ENCODE measurements at regions not wholly inside any gene's neighbourhood (a gene's known extent, or its start where the extent isn't known, plus 50 kb on each side); places are given as distances from the start of the nearest gene placed in this dataset.

DNA sequence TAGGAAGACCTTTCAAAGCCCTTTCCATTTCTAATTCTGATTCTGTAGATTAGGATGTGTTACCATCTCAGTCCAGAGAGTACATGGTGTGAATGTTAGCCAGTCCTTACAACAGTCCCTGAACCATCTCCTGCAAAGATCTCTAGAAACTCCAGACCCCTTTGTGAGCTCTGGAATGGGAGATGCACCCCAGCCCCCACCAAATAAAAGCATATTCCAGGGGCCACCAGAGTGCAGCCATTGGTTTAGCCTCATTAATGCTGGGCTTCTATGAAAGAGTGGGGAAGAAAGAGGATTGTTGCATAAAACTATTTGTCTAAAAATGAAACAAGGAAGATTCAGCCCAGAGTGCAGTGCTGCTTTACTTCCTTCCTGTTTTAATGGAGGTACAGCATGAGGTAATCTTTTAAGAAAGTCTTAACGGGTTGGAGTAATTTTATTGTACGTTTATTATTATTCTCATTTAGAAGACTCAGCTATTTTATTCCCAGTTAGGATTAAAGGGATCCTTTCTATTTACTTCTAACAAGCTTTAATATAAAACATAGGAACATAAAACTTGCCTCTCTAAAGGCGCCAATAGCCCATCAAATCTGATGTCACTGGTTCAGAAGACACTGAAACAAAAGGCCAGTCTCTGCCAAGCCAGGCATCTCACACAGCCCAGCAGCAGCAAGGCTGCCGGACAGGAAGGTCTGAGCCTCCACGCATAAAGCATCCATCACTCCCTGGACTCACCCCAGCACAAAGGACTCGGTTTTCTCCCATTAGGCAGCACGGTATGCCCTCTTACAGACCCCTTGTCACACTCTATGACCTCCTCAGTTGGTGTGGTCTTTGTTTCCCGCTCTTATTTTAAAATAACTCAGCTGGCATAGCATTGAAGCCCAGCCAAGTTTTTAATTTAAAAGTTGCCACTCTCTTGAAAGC lies 203.9 kb upstream of the BLID start:
- DNase-seq (ENCODE audit: low read depth) = no peak

DNA sequence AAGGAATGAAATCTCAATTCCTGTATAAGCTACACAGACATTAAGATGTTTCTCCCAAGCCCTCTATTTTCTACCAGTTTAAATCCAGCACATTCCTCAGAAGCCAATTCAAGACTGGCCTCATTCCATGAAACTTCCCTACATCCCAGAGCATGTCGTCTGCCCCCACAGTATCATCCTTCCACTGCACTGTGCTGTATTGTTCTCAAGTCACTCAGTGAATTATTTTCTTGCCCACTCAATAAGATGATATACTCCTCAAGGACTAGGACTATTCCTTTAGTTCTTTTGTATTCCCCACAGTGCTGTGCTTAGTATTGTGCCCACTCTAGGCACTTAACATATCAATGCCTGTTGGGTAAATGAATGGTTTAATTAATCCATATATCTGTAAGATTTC lies 203.1 kb upstream of the BLID start:
- no peak for DNase-seq (ENCODE audit: low read depth)

DNA sequence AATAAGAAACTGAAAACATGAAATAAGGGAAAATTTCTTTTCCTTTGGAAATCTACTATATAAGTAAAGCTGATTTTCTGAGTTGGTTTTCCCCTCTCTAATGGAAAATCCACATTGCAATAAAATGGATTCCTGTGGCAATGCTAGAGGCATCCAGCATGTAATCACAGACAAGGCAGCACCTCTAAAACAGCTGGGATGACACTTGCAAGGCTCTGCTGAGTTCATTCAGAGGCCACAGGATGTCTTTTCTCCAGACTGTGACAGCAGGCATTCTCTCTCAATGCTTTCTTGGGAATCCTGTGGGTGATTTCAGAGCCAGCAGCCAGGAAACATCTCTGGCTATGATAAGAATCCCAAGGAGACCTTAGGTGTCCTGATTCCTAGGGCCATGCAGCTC lies 201.3 kb upstream of the BLID start:
- peak; percentile 50 for DNase-seq (ENCODE audit: low read depth)

DNA sequence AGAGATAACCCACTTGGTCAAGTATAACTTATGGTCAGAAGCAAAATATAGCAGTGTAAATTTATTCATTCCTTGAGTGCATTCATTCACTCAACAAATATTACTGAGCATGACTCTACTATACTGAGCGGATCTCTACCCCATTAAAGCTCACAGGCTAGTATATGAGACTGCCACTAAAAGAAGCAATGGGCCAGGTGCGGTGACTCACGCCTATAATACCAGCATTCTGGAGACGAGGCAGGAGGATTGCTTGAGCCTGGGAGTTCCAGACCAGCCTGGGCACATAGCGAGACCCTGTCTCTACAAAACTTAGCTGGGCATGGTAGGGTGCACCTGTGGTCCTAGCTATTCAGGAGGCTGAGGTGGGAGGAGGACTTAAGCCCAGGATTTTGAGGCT lies 197.6 kb upstream of the BLID start:
- no peak for DNase-seq (ENCODE audit: low read depth)

DNA sequence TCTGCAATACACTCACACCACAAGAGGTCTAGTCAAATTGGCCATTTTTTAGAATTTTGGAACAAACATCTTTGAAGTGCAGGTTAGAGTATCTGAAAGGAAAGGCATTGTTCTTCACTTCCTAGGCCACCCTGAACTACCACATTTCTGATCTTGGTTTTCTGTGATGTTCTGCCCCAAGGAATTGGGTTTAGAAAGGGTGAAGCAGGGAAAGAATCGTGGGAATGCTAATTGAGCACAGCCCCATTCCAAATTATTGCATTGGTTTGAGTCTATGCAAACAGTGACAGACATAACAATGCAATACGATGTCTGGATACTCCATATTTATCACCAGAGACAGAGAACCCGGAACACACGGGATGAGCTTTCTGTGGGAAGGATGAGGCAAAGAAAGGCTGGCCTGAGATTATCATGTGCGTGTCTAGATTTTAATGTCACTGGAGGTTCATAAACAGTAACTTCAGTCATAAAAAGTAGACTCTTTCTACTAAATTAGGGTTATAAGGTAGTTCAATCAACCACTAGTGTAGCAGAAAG lies 195.3 kb upstream of the BLID start:
- no peak for DNase-seq (ENCODE audit: low read depth)

DNA sequence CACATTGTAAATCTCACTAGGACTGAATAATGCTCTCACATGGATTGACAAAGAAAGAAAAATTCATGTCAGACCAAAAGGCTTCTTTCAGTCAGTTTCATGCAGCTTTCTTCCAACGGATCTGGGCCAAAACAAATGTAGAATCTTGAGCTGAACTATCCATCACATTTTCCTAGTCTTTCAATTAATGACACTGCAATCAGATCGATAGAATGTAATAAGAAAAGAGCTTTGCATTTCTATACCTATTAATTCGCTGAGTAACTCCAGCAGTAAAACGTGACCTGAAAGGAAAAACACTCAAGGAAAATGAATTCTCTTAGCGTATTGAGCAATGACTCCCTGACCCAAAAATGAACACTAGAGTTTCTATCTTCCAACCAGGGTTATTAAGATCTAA lies 194.8 kb upstream of the BLID start:
- DNase-seq (ENCODE audit: low read depth) = no peak

DNA sequence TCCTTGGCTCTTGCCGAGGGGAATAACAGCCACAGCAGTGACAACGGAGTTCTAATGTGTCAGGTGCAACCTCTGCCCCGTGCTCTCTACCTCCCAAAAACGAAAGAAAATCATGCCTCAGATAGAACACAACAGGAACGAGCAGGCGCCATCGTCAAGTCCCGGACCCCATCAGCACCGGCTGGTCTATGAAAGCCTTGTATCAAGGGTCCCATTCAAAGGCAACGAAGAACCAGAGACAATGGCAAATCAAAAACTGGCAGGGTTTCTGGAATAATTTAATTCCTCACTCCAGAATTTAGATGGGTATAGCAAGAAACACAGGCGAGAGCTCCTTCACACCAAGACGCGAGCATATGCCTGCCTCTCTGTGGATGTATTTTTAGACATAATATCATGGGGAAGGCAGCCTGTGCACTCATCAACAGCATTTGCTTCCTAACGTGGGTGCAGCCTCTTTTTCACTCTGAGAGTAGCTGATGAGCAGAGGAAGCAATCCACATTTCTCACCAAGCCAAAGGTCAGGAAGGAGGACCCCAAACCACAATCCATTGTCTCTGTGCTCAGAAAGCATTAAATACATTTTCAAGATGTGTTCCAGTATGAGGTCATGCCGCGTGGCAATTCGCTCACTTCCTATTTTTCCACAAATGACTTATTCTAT lies 193.4 kb upstream of the BLID start:
- DNase-seq (ENCODE audit: low read depth) = no peak

DNA sequence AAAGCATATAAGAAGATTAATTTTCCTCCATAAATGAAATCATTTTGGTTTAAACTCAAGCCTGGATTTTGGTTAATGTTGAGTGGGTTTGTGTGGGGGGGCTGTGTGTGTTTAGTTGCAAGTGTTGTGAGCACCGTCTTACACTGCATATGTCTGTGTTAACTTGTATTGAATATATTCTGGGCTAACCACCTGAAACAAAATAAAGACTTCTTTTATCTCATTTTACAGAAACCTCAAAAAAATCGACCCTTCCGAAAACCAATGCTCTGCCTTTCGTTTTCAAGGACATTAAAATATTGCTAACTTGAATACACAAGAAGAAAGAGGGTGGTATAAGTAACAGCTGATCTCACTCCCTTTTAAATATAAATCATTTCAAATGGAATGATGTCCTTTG lies 192.2 kb upstream of the BLID start:
- no peak for DNase-seq (ENCODE audit: low read depth)

DNA sequence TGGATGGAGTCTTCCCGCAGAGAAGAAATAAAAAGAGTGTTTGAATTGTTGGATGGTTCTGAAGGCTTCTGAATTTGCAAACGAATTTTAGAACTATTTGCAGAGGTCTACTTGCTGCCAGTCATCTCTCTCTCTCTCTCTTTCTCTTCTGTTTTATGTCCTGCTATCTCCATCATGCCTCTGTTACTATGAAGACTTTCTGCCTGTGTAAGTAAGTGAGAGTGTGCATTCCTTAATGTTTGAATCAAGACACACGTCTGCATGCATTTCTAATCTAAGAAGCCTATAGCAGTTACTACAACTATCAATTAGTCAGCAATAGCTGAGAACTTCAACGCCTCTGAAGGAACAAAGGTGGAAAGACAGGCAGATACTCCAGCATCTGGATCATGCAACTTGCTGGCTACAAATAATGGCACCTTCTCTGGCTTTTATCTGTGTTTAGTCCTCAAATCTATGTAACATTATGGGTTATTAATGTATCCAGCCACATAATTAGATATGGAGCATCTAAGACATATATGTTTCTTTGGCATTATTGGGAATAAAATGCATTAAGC lies 191.5 kb upstream of the BLID start:
- no peak for DNase-seq (ENCODE audit: low read depth)

DNA sequence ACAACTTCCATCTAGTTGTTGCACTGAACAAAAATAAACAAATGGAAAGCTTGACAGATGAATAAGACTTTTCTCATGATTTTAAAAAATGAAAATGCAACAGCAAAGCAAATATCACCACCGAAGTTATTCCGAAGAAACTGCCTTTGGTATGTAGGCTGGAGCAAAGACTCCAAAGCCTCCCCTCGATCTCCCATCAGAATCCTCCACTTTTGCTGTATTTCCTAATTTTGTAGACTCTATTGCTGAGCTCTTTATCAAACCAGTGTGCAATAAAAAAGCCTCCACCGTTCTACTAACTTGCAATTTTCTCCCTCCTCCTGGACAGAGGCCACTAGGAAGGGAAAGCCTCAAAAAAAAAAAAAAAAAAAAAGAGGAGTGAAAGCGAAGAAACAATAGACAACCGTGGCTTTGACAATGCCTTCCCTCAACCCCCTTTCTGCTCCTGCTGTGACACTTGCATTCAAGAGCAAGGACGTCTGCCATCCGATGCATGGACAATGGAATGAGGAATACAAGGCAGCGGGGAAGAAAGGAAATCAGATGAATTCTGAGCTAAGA lies 190.9 kb upstream of the BLID start:
- DNase-seq (ENCODE audit: low read depth) = no peak

DNA sequence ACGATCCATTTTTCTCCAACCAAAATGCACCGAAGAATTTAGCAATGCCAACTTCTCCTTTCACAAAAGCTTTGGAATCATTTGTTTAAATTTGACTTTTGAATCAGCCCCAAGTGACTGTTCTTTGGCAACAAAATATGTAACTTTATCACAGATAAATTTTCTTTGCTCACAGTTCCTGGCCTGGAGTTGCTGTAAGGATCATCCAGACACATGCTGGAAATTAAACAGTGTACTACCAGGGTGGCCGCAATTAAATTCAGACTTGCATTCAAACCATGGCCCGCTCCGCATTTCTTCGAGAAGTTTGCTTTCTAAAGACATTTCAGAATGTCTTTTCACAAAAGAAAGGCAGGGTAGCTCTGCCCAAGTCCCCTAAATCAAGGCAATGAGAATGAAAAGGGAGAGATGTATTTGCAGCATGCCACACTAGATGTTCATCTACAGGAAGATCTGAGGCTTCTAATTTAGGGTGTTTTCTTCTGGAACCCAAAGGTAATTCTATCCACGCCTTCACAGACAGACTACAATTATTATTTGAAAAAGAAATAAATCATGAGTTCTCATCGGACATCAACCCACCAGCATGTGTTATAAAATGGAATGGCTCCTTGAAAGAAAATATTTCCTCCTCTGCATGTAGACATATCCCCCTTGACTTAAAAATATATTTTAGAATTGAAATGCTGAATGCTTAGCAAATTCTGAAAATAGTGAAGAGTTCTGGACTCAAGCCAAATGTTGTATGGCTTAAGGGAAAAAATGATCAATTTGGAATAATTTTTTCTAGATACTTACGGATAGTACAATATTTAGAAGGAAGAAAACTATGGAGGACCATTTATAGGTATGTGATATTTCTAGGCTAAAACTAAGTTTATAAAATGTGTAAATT lies 189.7 kb upstream of the BLID start:
- no peak for DNase-seq (ENCODE audit: low read depth)

DNA sequence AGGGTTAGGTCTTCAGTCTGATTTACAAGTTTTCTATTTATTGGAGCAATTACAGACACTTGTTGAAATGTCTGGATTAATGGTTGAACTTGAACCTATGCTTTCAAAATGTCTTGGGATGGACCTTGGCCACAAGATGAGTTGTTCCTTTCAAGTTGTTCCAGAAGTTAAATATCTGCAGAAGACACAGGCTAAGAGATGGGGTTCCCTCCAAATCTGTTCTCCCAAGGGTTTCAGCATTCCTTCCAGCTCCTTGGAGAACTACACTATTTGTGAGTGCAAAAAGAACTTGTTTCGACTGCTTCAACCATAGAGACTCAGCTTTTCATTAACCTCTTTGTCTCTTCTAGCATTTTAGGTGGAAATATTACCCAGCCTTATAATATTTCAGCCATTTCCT lies 189.0 kb upstream of the BLID start:
- no peak for DNase-seq (ENCODE audit: low read depth)

DNA sequence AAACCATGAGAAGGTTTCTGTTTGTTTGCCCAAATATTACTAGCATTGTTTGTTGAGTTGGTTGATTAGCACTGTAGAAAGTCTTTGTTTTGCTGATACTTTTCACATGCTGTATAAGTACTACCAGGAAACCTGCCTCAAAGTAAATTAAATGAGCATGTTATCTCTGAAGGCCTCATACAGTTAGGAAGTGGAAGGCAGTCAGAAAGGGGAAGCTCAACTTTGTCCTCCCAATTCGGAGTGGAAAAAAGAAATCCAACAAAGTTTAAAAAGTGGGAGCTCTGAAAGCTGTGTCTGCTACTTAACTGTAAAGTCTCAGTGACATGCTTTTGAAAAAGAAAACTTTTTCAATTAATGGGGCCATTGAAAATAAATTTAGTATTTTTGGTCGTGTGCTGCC lies 188.3 kb upstream of the BLID start:
- DNase-seq (ENCODE audit: low read depth) = no peak

DNA sequence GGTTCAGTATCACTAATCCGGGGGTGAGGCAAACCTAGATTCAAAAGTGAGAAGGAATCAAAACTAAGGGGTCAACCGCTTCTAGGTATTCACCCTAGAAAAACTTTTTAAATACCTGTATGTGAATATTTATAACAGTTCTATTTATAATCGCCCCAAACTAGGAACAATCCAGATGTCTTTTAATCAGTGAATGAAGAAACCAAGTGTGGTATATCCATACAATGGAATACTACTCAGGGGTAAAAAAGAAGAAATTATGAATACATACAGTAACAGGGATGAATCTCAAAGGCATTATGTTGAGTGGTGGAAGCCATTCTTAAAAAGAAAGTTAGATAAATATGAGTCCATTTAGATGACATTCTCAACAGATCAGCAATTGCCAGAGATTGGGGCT lies 178.0 kb upstream of the BLID start:
- no peak for DNase-seq (ENCODE audit: low read depth)

DNA sequence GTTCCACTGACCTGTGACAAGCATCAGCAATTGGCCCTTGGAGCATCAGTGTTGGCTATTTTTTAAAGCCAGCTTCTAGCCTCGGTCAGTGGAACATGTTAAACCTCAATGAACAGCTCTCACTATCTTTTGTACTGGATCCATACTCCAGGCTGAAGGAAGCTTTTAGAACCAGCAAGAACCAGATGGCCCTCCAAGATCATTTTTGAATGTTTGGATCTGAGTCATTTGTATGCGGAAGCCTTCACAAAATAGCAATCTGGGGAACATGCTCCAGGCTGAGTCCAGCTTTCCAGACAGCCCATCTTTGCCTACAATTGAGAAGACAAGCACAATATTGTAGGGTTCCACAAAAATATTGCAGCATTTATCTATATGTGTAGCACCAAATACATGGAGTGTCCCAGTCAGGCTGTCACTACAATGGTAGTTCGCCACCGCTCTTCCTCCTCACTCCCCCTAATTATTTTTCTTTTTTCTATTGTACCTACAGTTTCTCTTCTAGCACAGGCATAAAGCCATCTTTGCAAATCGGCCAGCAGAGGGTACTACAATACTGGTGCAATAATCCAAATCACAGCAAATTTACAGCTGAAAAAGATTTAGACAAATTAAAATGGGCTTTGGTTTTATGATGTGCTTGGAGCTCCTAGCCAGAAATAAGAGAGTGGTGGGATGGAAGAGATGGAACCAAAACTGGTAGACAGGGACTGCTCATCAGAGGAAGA lies 177.4 kb upstream of the BLID start:
- DNase-seq (ENCODE audit: low read depth) = peak; percentile 21

DNA sequence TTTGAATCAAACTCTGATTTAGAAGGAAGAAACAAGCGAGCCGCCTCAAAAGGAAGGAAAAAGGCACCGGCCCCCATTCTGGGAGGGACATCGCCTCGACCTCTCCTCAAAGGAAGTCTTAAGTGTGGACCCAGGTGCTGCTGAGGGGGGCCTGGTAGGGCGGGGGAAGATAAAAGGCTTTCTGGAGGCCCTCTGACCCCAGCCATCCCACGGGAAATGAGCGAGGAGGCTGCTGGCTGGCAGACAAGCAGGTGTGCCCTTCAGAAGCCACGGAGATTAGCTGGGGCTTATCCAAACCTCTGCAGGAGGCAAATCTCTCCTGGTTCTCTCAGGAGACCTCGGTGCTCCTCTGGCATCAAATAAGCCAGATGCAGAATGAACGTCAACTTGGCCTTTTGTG lies 171.4 kb upstream of the BLID start:
- DNase-seq (ENCODE audit: low read depth) = no peak

DNA sequence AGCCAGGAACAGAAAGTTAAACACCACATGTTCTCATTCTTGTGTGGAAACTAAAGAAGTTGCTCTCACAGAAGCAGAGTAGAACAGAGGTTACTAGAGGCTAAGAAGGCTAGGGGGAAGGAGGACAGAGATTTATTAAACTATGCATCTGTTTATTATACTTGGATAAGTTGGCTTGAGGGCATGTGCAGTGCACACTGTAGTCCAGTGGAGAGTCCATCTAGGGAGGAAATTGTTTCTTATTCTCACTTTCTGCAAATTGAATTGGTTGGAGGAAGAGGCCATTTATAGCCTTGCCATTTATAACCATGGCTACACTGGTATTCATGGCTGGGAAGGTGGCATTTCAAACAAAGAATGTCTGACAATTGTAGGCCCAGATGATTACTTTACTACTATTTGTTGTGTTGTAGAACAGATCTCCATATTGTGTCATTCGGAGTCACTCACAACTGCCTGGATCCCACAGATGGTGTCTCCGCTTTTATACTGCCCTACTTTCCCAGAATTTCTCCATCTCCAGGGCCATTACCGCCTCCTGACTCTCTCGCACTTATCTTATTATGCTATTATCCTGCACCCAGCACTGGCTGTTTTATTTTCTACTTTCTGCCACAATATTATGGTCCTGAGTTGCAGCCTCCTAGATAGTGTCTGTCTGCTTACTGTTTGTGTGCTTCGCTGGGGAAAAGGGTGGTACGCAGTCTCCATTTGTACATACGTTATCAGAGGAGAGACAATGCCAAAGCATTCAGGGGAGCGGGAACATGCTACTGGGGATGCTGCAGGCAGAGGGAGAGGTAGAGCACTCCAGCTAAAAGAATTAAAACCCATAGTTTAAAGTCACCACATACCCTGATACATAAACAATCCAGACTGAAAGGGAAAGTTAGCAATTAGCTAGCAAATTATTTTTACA lies 169.3 kb upstream of the BLID start:
- no peak for DNase-seq (ENCODE audit: low read depth)

DNA sequence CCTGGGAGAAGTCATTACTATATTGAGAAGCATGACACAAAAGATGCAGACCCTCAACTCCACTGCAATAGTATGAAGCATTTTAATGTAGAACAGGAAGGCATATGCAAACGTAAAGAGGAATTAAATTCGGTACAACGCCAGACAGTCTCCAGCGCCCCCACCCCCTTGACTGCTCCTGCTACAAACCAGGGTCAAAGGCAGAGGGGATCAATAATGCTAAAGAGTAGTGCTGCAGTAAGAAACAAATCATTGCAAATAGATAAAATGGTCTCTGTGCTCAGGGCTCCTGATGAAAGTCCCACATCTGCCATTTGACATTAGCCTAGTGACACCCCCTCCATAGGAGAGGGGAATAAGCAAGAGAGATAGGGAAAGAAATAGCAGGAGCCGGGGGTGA lies 164.9 kb upstream of the BLID start:
- DNase-seq (ENCODE audit: low read depth) = no peak

DNA sequence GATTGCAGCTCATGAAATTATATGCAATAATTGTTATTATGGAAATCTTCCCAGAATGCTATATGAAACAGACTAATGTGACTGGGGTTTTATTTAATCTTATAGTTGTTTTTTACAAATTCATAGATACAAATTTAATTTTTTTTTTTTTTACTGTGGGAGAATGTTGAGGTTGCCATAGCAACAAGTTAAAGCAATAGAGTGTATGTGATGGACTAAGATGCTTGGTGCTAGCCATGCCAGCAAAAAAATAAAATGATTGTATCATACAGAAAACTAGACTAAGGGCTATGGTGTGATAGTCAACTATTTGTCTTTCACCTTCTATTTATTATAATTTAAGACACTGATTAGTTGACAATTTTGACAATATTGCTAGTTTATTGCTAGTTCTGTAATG lies 163.2 kb upstream of the BLID start:
- DNase-seq (ENCODE audit: low read depth) = no peak

DNA sequence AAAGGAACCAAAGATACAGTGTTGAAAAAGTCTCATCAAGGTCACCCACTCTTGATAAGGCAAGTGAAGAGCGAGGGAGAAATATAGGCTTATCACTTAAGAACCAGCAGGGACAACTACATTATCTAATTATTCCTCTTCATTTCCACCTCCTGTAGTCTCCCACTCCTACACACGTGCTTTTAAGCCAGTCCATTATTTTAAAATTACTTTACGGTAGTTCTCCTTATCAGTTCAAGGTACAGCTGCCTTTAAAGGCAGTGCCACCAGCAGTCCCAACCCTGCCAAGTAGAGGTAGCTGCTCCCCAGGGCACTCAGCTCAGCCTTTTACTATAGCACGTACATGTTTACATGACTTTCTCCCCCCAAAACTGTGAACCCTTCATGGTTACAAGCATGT lies 161.5 kb upstream of the BLID start:
- DNase-seq (ENCODE audit: low read depth) = no peak

All from RPMI7951 (cell line).